ENCODE measurements at regions not wholly inside any gene's neighbourhood (a gene's known extent, or its start where the extent isn't known, plus 50 kb on each side); places are given as distances from the start of the nearest gene placed in this dataset.

DNA sequence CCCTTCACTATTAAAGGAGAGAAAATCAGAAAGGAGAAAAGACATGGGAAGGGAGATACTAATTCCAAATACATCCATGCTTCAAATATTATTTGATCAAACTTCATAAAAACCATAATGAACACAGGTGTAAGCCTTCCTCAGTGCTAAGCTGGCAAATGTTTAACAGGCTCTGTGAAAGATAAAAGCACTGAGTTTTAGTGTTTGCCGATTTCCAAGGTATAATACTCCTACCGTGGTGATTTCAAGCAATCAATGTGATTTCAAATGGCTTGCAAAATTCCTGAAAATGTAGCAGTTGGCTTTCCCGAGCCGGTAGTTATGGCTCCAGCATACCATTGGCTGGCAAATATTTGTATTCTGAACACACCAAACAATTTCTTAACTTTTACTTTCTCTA, 732.3 kb upstream of the GOLIM4 start:
- TF ChIP-seq, protein P1, sequence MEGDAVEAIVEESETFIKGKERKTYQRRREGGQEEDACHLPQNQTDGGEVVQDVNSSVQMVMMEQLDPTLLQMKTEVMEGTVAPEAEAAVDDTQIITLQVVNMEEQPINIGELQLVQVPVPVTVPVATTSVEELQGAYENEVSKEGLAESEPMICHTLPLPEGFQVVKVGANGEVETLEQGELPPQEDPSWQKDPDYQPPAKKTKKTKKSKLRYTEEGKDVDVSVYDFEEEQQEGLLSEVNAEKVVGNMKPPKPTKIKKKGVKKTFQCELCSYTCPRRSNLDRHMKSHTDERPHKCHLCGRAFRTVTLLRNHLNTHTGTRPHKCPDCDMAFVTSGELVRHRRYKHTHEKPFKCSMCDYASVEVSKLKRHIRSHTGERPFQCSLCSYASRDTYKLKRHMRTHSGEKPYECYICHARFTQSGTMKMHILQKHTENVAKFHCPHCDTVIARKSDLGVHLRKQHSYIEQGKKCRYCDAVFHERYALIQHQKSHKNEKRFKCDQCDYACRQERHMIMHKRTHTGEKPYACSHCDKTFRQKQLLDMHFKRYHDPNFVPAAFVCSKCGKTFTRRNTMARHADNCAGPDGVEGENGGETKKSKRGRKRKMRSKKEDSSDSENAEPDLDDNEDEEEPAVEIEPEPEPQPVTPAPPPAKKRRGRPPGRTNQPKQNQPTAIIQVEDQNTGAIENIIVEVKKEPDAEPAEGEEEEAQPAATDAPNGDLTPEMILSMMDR (IDR thresholded peaks at IDR 0.05) = no peak
- TF ChIP-seq POLR2A (IDR thresholded peaks at IDR 0.05) = no peak
- H3K4me1 ChIP-seq = no peaks in the 10 kb centered on the region
- no peak overlapping the region for H3K4me3 ChIP-seq
- DNase-seq = no peak
- WGBS, 2 donors = 87 to 89% methylated on average over 4 of the region's 4 CpGs
- H3K27me3 ChIP-seq = no peaks in the 10 kb centered on the region
- no peaks in the 10 kb centered on the region for H3K36me3 ChIP-seq (ENCODE audit: low read depth, missing control alignments)
- no peaks in the 10 kb centered on the region for H3K9me3 ChIP-seq
- intact Hi-C loops (cut with DNase I; ENCODE audit: low total_unique reads) = no loop called here
- no peak overlapping the region for H3K27ac ChIP-seq

DNA sequence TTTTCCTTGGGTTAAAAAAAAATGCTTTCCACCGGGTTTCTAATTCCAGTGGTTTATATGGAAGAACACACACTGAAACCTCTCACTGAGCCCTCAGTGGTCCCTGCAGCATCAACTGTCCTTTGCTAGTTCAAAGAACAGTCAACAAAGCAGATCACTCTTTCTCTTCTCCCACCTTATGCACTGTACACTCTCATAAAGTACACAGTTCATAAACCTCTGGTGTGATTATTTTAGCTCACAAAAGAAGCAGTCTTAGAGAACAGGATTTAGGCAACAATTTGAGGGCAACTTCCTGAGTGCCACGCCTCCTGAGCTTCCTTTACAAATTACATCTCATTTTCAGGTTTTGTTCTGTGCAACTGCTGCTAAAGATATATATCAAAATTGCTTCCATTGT, 728.4 kb upstream of the GOLIM4 start:
- TF ChIP-seq, protein P1 (IDR thresholded peaks at IDR 0.05) = no peak
- no peak for TF ChIP-seq POLR2A (IDR thresholded peaks at IDR 0.05)
- 76 to 84% methylated on average over 2 of the region's 2 CpGs for WGBS, 2 donors
- Histone ChIP-seq H3K9me3 (no peaks in the 10 kb centered on the region), H3K4me1 (no peaks in the 10 kb centered on the region), H3K36me3 (ENCODE audit: low read depth, missing control alignments) (no peaks in the 10 kb centered on the region), H3K4me3 (no peak overlapping the region), H3K27me3 (no peaks in the 10 kb centered on the region), H3K27ac (no peak overlapping the region)
- intact Hi-C loops (cut with DNase I; ENCODE audit: low total_unique reads) = no loop called here
- no peak for DNase-seq

DNA sequence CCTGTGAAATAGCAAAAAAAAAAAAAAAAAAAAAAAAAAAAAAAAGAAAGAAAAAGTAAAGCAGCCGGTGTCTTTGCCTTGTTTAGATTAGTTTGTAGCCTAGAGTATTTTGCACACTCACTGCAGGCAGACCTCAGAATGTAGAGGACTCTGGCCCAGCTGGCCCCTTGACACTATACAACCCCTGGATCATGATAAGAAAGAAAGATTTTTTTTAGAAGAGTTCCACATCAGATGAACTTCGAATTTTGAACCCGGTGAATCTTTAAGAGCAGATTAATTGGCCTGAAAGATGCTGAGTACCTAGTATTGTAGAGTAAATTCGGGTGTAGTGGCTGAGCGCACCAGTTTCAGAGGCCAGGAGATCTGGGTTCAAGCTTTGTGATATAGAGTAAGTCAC, 727.7 kb upstream of the GOLIM4 start:
- intact Hi-C loops (cut with DNase I; ENCODE audit: low total_unique reads) = no loop called here
- Histone ChIP-seq H3K9me3 (no peaks in the 10 kb centered on the region), H3K4me3 (no peak overlapping the region), H3K4me1 (no peaks in the 10 kb centered on the region), H3K27me3 (no peaks in the 10 kb centered on the region), H3K27ac (no peak overlapping the region), H3K36me3 (ENCODE audit: low read depth, missing control alignments) (no peaks in the 10 kb centered on the region)
- WGBS, 2 donors = 93 to 96% methylated on average over 5 of the region's 5 CpGs
- DNase-seq = no peak
- no peak for TF ChIP-seq POLR2A (IDR thresholded peaks at IDR 0.05)

DNA sequence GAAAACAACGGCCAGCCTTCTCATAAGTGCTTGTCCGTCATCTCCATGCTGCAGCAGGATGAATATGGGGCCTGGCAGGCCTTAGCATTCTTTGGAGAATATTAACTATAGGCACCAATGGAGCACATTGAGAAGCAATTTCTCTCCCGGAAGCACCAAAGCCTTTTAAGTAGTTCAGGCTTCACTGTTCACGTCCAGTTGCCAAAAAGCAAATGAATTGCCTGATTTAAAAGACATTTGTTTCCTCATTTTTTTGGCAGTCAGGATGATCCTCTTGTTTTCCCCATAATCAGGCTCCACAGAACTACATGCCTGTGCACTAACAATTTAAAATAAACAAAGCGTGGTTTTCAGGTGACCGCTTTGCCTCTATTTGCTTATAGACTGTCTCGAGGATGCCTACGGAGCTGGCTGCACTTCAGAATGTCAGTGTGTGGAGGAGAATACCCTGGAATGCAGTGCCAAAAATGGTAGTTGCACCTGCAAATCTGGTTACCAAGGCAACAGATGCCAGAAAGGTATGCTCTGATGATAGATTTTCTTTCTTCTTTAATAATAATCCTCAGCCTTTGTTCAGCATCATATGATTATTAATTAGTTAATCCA, 725.2 kb upstream of the GOLIM4 start:
- Histone ChIP-seq H3K4me3 (no peak overlapping the region), H3K9me3 (no peaks in the 10 kb centered on the region), H3K4me1 (no peaks in the 10 kb centered on the region), H3K27ac (no peak overlapping the region), H3K36me3 (ENCODE audit: low read depth, missing control alignments) (no peaks in the 10 kb centered on the region), H3K27me3 (no peaks in the 10 kb centered on the region)
- 79 to 83% methylated on average over 8 of the region's 8 CpGs for WGBS, 2 donors
- TF ChIP-seq POLR2A (IDR thresholded peaks at IDR 0.05) = no peak
- TF ChIP-seq, protein P1 (IDR thresholded peaks at IDR 0.05) = no peak
- DNase-seq = no peak
- intact Hi-C loops (cut with DNase I; ENCODE audit: low total_unique reads) = no loop called here

DNA sequence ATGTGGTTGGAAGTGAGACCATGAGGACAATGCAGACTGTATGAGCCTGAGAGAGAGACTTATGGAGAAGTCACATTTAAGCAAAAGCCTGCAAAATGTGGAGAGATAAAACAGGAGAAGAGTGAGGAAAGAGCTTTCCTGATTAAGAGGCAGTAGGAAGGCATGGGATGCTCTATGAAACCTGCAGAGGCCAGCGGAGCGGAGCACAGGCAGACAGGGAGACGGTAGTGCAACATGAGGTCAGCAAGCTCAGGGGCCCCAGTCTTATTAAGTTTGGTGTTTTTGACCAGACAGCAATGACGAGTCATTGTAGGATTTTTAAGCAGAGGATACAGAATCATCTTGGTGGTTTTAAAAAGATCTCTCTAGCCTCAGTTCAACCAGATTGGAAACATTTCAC, 721.5 kb upstream of the GOLIM4 start:
- H3K36me3 ChIP-seq (ENCODE audit: low read depth, missing control alignments) = no peaks in the 10 kb centered on the region
- 91 to 94% methylated on average over 4 of the region's 4 CpGs for WGBS, 2 donors
- H3K27ac ChIP-seq = no peak overlapping the region
- no peaks in the 10 kb centered on the region for H3K27me3 ChIP-seq
- intact Hi-C loops (cut with DNase I; ENCODE audit: low total_unique reads) = no loop called here
- H3K4me1 ChIP-seq = no peaks in the 10 kb centered on the region
- DNase-seq = no peak
- no peak for TF ChIP-seq POLR2A (IDR thresholded peaks at IDR 0.05)
- TF ChIP-seq, protein P1 (IDR thresholded peaks at IDR 0.05) = no peak
- no peaks in the 10 kb centered on the region for H3K9me3 ChIP-seq
- H3K4me3 ChIP-seq = no peak overlapping the region

Data from testis (tissue), 2 donors.